AG04450 (cell line): ENCODE measurements at regions not wholly inside any gene's neighbourhood (a gene's known extent, or its start where the extent isn't known, plus 50 kb on each side); places are given as distances from the start of the nearest gene placed in this dataset.

Experiments used
- CTCF ChIA-PET: fragments of 300-600, 350-600 bp; formaldehyde crosslinking; extraction: SDS; loops from one replicate; lab custom pipeline; 2022; ENCODE audit warnings: antibody characterized with exemption, inconsistent platforms; lab: Charles Lee
- POLR2A ChIA-PET: fragments of 350-600 bp; formaldehyde crosslinking; extraction: SDS; loops from one replicate; lab custom pipeline; 2021; ENCODE audit warnings: antibody characterized with exemption, inconsistent platforms; lab: Yijun Ruan, JAX
- DNase-seq: peaks from one replicate; pipeline ENCODE4 v3.0.0-alpha.2; 2011; ENCODE audit warnings: low read depth, low spot score
- H3K27ac ChIP-seq: one replicate; pipeline ENCODE4 v1.5.1; 2012; ENCODE audit warnings: low read depth, low read length, control low read depth
- H3K27me3 ChIP-seq: one replicate; pipeline ENCODE4 v1.6.0; 2012; ENCODE audit warnings: low read length; ENCODE audit not compliant: control insufficient read depth, insufficient read depth
- H3K4me3 ChIP-seq: 2 replicates; pipeline ENCODE4 v1.5.1; 2011; ENCODE audit warnings: mild to moderate bottlenecking, low read depth, low read length, control low read depth
- H3K9me3 ChIP-seq: 2 replicates; pipeline ENCODE4 v1.5.1; 2012; ENCODE audit warnings: low read length; ENCODE audit not compliant: control insufficient read depth, insufficient read depth
- CTCF ChIP-seq: IDR thresholded peaks from 2 replicates; pipeline ENCODE4 v1.5.1; 2011; ENCODE audit warnings: low read depth, low read length, control low read depth, inconsistent platforms

GRCh38 chr7:85469446-85470010 is 282.7 kb upstream of the SEMA3D start:
- ChIA-PET CTCF (no interaction called here), POLR2A (no interaction called here)
- no peak overlapping the region for H3K4me3 ChIP-seq
- no peak for TF ChIP-seq CTCF
- no peak for DNase-seq
- H3K27ac ChIP-seq, result no peak overlapping the region
- H3K27me3 ChIP-seq, result no peaks in the 10 kb centered on the region
- no peaks in the 10 kb centered on the region for H3K9me3 ChIP-seq

GRCh38 chr7:85464042-85464651 is 277.3 kb upstream of the SEMA3D start:
- CTCF ChIA-PET, result interaction anchor here (0.6 to 2.6 kb wide), 12 partner anchors 10 to 434 kb away, joined by 3 to 22 read pairs (median 3); partner anchors contain the start of gene SEMA3D
- Histone ChIP-seq H3K4me3 (no peak overlapping the region), H3K9me3 (no peaks in the 10 kb centered on the region), H3K27me3 (no peaks in the 10 kb centered on the region), H3K27ac (no peak overlapping the region)
- no peak for DNase-seq
- POLR2A ChIA-PET, result no interaction called here
- peak; percentile 33; the same call in 1 of the 2 replicates for TF ChIP-seq CTCF

GRCh38 chr7:85462671-85463070 is 275.8 kb upstream of the SEMA3D start:
- CTCF ChIA-PET, result interaction anchor here (1.0 to 1.7 kb wide), 2 partner anchors 92 to 421 kb away, joined by 3 to 7 read pairs; no protein-coding TSS in a partner anchor
- DNase-seq, result no peak
- Histone ChIP-seq H3K4me3 (no peak overlapping the region), H3K27ac (no peak overlapping the region), H3K27me3 (no peaks in the 10 kb centered on the region), H3K9me3 (no peaks in the 10 kb centered on the region)
- POLR2A ChIA-PET, result interaction anchor here (0.6 kb wide), 1 partner anchor 67 kb away, joined by 3 read pairs; no protein-coding TSS in a partner anchor
- no peak for TF ChIP-seq CTCF

- TF ChIP-seq CTCF, result no peak
- no peak for DNase-seq
- Histone ChIP-seq H3K9me3 (no peaks in the 10 kb centered on the region), H3K4me3 (no peak overlapping the region), H3K27ac (no peak overlapping the region), H3K27me3 (no peaks in the 10 kb centered on the region)
- POLR2A ChIA-PET, result no interaction called here
- CTCF ChIA-PET, result interaction anchor here (2.0 kb wide), 1 partner anchor 416 kb away, joined by 8 read pairs; no protein-coding TSS in a partner anchor
These were observed 271.1 kb upstream of the SEMA3D start for GRCh38 chr7:85457911-85458310.

- CTCF ChIA-PET, result no interaction called here
- POLR2A ChIA-PET, result no interaction called here
- no peak overlapping the region for H3K27ac ChIP-seq
- H3K27me3 ChIP-seq, result no peaks in the 10 kb centered on the region
- H3K9me3 ChIP-seq, result no peaks in the 10 kb centered on the region
- no peak overlapping the region for H3K4me3 ChIP-seq
- TF ChIP-seq CTCF, result no peak
- DNase-seq, result no peak
These were observed 269.4 kb upstream of the SEMA3D start for GRCh38 chr7:85456254-85456653.
